ENCODE measurements at regions not wholly inside any gene's neighbourhood (a gene's known extent, or its start where the extent isn't known, plus 50 kb on each side); places are given as distances from the start of the nearest gene placed in this dataset.

DNA sequence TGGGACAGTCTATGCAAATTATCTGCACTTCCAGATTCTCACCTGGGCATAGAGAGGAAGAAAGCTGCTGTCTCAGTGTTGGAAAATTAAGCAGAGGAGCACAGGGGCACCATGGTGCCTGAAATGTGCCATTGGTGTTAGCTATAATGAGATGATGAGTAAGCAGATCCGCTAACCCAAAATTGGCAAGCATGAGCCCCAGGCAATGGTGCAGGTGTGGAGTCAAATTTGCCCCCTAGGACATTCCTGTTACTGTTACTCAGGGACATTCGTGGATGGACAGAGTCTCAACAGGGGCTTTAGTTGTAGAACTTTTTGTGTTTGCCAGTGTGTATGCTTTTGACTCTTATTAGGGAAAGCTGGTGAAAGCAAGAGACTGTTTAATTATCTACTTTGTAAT, 385.2 kb upstream of the KLF6 start:
- FAIRE-seq (no peak), DNase-seq (ENCODE audit: extremely low read depth in 1 of 4, low spot score in 3 of 4) (no peak), ATAC-seq (no peak)
- intact Hi-C loops (cut with micrococcal nuclease) = no loop called here
- CTCF ChIA-PET (ENCODE audit: low intra/inter-chr PET ratio) = no interaction called here
- no TSS peak for BruUV-seq (replicated peaks)
- H3K4me2 ChIP-seq (ENCODE audit: insufficient read depth, low read length) = no peak overlapping the region
- H3K27ac ChIP-seq (ENCODE audit: extremely low read depth, low read depth, low read length) = no peak overlapping the region
- peaks cover 2 to 10% of the 10 kb centered on the region in 2 experiments; a peak in 3 of 5 replicates for H3K27me3 ChIP-seq (ENCODE audit: control insufficient read depth in 2 of 2, insufficient read depth in 2 of 2, low read length in 2 of 2)
- no peak for TF ChIP-seq SMARCA5 (IDR thresholded peaks at IDR 0.05)
- no peak for TF ChIP-seq JUND (IDR thresholded peaks at IDR 0.05; ENCODE audit: borderline replicate concordance, low read depth, low read length)
- no peak for TF ChIP-seq JUND (tag; IDR thresholded peaks at IDR 0.05; ENCODE audit: borderline replicate concordance, low read depth, low read length)
- TF ChIP-seq, protein P1, sequence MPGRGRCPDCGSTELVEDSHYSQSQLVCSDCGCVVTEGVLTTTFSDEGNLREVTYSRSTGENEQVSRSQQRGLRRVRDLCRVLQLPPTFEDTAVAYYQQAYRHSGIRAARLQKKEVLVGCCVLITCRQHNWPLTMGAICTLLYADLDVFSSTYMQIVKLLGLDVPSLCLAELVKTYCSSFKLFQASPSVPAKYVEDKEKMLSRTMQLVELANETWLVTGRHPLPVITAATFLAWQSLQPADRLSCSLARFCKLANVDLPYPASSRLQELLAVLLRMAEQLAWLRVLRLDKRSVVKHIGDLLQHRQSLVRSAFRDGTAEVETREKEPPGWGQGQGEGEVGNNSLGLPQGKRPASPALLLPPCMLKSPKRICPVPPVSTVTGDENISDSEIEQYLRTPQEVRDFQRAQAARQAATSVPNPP (IDR thresholded peaks at IDR 0.05; ENCODE audit: borderline replicate concordance, insufficient read depth, insufficient read length) = no peak
- no peak for TF ChIP-seq ZNF324 (CRISPR knock-in tag; IDR thresholded peaks at IDR 0.05)
- TF ChIP-seq ZNF282 (CRISPR knock-in tag; IDR thresholded peaks at IDR 0.05) = no peak
- no peak for TF ChIP-seq MXI1 (IDR thresholded peaks at IDR 0.05; ENCODE audit: low read depth, low read length)
- TF ChIP-seq ZNF77 (CRISPR knock-in tag; IDR thresholded peaks at IDR 0.05) = no peak
- TF ChIP-seq ZFP30 (CRISPR knock-in tag; IDR thresholded peaks at IDR 0.05; ENCODE audit: borderline replicate concordance) = no peak
- TF ChIP-seq TRIM28 (IDR thresholded peaks at IDR 0.05) = no peak
- TF ChIP-seq NCOA1 (IDR thresholded peaks at IDR 0.05; ENCODE audit: low read depth) = no peak
- no peak for TF ChIP-seq DNMT1 (IDR thresholded peaks at IDR 0.05)
- TF ChIP-seq, protein P2, sequence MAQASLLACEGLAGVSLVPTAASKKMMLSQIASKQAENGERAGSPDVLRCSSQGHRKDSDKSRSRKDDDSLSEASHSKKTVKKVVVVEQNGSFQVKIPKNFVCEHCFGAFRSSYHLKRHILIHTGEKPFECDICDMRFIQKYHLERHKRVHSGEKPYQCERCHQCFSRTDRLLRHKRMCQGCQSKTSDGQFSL (CRISPR knock-in tag; IDR thresholded peaks at IDR 0.05) = no peak
- TF ChIP-seq, protein P2 (tag; IDR thresholded peaks at IDR 0.05) = no peak
- TF ChIP-seq, protein P3, sequence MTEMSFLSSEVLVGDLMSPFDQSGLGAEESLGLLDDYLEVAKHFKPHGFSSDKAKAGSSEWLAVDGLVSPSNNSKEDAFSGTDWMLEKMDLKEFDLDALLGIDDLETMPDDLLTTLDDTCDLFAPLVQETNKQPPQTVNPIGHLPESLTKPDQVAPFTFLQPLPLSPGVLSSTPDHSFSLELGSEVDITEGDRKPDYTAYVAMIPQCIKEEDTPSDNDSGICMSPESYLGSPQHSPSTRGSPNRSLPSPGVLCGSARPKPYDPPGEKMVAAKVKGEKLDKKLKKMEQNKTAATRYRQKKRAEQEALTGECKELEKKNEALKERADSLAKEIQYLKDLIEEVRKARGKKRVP (CRISPR knock-in tag; IDR thresholded peaks at IDR 0.05) = no peak
- TF ChIP-seq NR2C2 (CRISPR knock-in tag; IDR thresholded peaks at IDR 0.05) = no peak
- TF ChIP-seq NR2C2 (tag; IDR thresholded peaks at IDR 0.05) = no peak
- no peak for TF ChIP-seq TCFL5 (CRISPR knock-in tag; conservative IDR thresholded peaks at IDR 0.05)
- in situ Hi-C loops (cut with MboI) = no loop called here
- H4K20me1 ChIP-seq (replicated peaks; ENCODE audit: control insufficient read depth, insufficient read depth, low read length) = no peaks in the 10 kb centered on the region
- H3K4me1 ChIP-seq (replicated peaks in 1 of 2; ENCODE audit: control insufficient read depth in 2 of 2, insufficient read depth in 2 of 2, low read length in 2 of 2) = no peaks in the 10 kb centered on the region
- no peaks in the 10 kb centered on the region for H3K36me3 ChIP-seq (ENCODE audit: control insufficient read depth, insufficient read depth, low read length)
- no peak overlapping the region for H2AFZ ChIP-seq (ENCODE audit: low read depth, low read length)
- no peaks in the 10 kb centered on the region for H3K9me3 ChIP-seq (replicated peaks; ENCODE audit: control insufficient read depth, insufficient read depth, low read depth, low read length)
- no peak overlapping the region for H3K4me3 ChIP-seq
- H3K9me1 ChIP-seq (ENCODE audit: control insufficient read depth, insufficient read depth, low read length) = no peaks in the 10 kb centered on the region
- H3K79me2 ChIP-seq (ENCODE audit: control insufficient read depth, insufficient read depth, low read length) = no peaks in the 10 kb centered on the region
- POLR2A ChIA-PET = no interaction called here
- H3K9ac ChIP-seq (ENCODE audit: insufficient read depth in 1 of 2, low read depth in 2 of 2, low read length in 2 of 2) = no peak overlapping the region
- 0% methylated on average over 2 of the region's 2 CpGs for WGBS (ENCODE audit: insufficient coverage, low coverage, missing lambda C conversion rate)

Measured in K562 (cell line).